Effector memory CD8-positive, alpha-beta T cell (primary cell): ENCODE measurements at regions not wholly inside any gene's neighbourhood (a gene's known extent, or its start where the extent isn't known, plus 50 kb on each side); places are given as distances from the start of the nearest gene placed in this dataset.

Experiments
- ATAC-seq: fragments of 150-1000 bp; cut with Tn5 transposase; replicated peaks from 2 replicates; pipeline ENCODE4 v1.10.0; 2021; ENCODE audit warnings: mild to moderate bottlenecking, moderate library complexity
- DNase-seq, 3 experiments: peaks; one replicate each; pipeline ENCODE4 v3.0.0; 2021
- H3K27ac Mint-ChIP-seq, 2 donors: one replicate each; pipeline ENCODE4 v1.8.0; 2022; ENCODE audit warnings: mild to moderate bottlenecking in 2 of 2, mixed read lengths in 2 of 2, moderate library complexity in 2 of 2
- H3K27me3 Mint-ChIP-seq, 2 donors: one replicate each; pipeline ENCODE4 v1.8.0; 2022; ENCODE audit warnings: mixed read lengths in 2 of 2
- H3K36me3 Mint-ChIP-seq: one replicate; pipeline ENCODE4 v1.8.0; 2022; ENCODE audit warnings: mild to moderate bottlenecking, moderate library complexity, mixed read lengths; ENCODE audit not compliant: insufficient read depth
- H3K4me1 Mint-ChIP-seq, 2 donors: one replicate each; pipeline ENCODE4 v1.8.0; 2022; ENCODE audit warnings: low read depth in 2 of 2, mixed read lengths in 2 of 2
- H3K4me3 Mint-ChIP-seq, 2 donors: one replicate each; pipeline ENCODE4 v1.8.0; 2022; ENCODE audit warnings: mild to moderate bottlenecking in 2 of 2, mixed read lengths in 2 of 2, moderate library complexity in 2 of 2
- H3K9me3 Mint-ChIP-seq, 2 donors: one replicate each; pipeline ENCODE4 v1.8.0; 2022; ENCODE audit warnings: mixed read lengths in 2 of 2

DNA sequence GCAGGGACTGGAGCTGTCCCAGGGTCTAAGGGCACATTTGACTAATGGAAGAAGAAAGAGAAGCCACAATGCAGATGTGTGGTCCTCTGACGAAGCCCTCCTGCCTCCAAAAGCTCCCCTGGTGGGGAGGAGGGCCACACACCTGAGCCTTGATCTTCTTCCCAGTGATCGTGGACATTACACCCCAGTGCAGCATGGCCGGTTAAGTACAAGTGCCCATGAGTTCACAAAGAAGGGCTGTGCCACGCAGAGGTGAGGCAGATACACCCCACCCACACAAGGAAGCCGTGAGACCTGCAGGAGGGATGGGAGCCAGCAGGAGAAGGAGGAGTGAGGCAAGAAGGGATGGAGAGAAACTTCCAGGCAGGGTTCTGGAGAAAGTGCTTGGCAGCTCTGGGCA, 199.0 kb upstream of the MVB12B start:
- no peaks in the 10 kb centered on the region for H3K4me1 Mint-ChIP-seq
- H3K27me3 Mint-ChIP-seq = peaks cover 82 to 95% of the 10 kb centered on the region in 2 donors
- peaks cover 4% of the 10 kb centered on the region for H3K36me3 Mint-ChIP-seq
- no peak for ATAC-seq
- H3K4me3 Mint-ChIP-seq = no peak overlapping the region
- no peak for DNase-seq
- H3K9me3 Mint-ChIP-seq = no peaks in the 10 kb centered on the region
- no peak overlapping the region for H3K27ac Mint-ChIP-seq

DNA sequence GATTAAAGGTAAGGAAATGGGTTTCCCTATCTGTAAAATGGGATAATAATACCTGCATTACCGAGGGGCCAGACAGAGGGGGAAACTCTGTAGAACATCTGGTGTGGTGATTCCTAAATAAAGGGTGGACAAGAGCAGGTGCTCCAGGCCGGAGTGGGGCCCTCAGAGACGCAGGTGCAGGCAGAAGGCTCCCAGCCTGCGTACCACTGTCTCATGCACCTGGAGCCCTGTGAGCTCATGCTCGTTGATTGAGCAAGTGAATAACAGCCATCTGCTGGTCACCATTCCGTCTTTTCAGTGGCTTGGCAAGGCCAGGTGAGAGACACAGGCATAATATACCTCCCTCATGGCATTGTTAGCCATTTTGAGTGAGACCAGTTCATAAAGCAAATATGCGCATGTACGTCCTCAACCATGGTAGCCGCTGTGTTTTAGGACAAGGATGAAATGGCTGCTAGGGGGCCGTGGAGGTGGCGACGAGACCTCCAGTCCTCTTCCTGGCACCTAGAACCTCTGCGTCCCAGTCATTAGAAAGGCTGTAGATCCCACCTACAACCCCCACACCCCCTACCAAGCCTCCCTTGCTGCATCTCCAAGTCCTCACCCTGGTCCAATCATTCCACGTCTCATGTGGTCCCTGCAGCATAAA, 198.0 kb upstream of the MVB12B start:
- peaks cover 80 to 95% of the 10 kb centered on the region in 2 donors for H3K27me3 Mint-ChIP-seq
- no peak for DNase-seq

GRCh38 chr9:126131066-126132010, 195.3 kb upstream of the MVB12B start:
- peaks cover 80 to 91% of the 10 kb centered on the region in 2 donors for H3K27me3 Mint-ChIP-seq
- no peak for ATAC-seq
- no peak overlapping the region for H3K4me3 Mint-ChIP-seq
- H3K27ac Mint-ChIP-seq = peak overlapping the region in 1 of 2 donors; percentile 12
- DNase-seq = no peak
- H3K4me1 Mint-ChIP-seq = no peaks in the 10 kb centered on the region
- H3K9me3 Mint-ChIP-seq = no peaks in the 10 kb centered on the region
- no peaks in the 10 kb centered on the region for H3K36me3 Mint-ChIP-seq

More for the DNA sequence above, 198.0 kb upstream of the MVB12B start:
- no peak for ATAC-seq
- Mint-ChIP-seq H3K27ac (no peak overlapping the region), H3K36me3 (peaks cover 4% of the 10 kb centered on the region), H3K4me1 (no peaks in the 10 kb centered on the region), H3K9me3 (no peaks in the 10 kb centered on the region), H3K4me3 (no peak overlapping the region)

DNA sequence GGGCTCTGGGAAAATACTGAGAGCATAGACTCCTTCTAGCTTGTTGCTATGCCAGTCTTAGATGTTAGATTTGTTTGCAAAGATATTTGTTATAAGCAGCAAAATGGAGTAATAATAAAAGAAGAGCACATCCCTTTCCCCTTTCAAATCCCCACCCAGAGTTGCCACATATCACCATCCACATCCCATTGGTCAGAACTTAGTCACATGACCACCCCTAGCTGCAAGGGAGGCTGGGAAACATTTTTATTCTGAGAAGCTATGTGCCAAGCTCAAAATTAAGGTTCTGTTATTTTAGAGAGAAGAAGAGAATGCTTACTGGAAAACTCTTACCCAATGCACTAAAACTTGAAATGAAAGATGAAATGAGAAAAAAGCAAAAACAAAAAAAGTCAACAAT, 193.9 kb upstream of the MVB12B start:
- Mint-ChIP-seq H3K4me3 (no peak overlapping the region), H3K4me1 (no peaks in the 10 kb centered on the region), H3K9me3 (peaks cover 0 to 3% of the 10 kb centered on the region in 2 donors), H3K27ac (no peak overlapping the region), H3K27me3 (peaks cover 66 to 79% of the 10 kb centered on the region in 2 donors), H3K36me3 (peaks cover 3% of the 10 kb centered on the region)
- DNase-seq (no peak), ATAC-seq (no peak)

DNA sequence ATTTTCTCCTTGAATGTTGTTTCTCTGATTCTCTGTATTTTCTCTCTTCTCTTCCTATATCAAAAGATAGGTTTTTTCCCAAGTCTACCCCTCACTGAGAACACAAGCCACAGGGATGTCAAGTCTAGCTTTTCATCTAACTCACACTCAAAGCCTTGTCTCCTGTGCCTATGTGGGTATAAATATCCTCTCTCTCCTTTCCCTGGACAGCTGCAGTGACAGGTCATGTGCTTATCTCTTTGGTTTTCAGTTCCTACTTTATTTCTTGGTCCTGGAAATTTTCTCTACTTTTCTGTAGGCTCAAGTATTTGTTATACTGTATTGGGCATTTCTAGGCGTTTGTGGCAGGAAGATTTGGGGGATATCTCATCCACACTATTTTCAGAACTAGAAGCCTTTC, 182.4 kb upstream of the MVB12B start:
- no peak overlapping the region for H3K4me3 Mint-ChIP-seq
- no peaks in the 10 kb centered on the region for H3K36me3 Mint-ChIP-seq
- H3K27me3 Mint-ChIP-seq = peaks cover 49 to 54% of the 10 kb centered on the region in 2 donors
- no peak overlapping the region for H3K27ac Mint-ChIP-seq
- H3K9me3 Mint-ChIP-seq = no peaks in the 10 kb centered on the region
- ATAC-seq (no peak), DNase-seq (no peak)
- H3K4me1 Mint-ChIP-seq = peaks cover 4 to 7% of the 10 kb centered on the region in 2 donors

DNA sequence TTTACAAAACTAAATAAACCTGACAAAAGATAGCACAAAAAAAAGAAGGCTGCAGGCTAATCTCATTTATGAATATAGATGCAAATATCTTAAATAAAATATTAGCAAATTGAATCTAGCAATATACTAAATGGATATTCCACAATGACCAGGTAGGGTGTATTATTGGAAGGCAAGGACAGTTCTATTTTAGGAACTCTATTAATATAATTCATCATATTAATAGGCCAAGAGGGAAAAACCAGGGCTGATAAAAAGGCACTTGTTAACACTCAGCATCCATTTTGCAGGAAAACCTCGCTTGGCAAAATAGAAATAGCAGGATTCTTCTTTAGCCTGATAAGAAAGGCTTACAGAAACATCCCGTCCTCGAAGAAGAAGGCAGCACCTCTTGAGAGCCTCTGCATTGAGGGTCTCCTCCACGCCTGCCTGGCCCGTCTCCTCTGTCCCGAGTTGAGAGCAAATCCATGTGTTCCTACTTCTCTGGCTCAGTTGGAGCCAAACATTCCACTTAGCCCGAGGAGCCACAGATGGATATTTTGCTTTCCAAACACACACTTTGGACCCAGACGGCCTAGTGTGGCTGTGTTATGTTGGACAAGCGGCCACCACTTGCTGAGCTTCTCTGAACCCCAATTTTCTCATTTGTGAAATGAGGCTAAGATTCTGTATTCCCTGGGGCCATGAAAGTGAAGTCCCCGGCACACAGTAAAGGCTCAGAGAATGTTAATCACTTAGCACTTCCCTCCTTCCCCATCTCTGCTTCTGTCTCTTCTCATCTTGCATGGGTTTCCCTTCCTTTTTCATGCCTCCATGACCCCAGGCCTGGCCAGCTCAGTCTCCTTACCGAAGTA, 181.8 kb upstream of the MVB12B start:
- Mint-ChIP-seq H3K9me3 (no peaks in the 10 kb centered on the region), H3K27me3 (peaks cover 49 to 56% of the 10 kb centered on the region in 2 donors), H3K36me3 (no peaks in the 10 kb centered on the region), H3K27ac (no peak overlapping the region), H3K4me1 (peaks cover 4 to 7% of the 10 kb centered on the region in 2 donors), H3K4me3 (no peak overlapping the region)
- DNase-seq (no peak), ATAC-seq (no peak)

DNA sequence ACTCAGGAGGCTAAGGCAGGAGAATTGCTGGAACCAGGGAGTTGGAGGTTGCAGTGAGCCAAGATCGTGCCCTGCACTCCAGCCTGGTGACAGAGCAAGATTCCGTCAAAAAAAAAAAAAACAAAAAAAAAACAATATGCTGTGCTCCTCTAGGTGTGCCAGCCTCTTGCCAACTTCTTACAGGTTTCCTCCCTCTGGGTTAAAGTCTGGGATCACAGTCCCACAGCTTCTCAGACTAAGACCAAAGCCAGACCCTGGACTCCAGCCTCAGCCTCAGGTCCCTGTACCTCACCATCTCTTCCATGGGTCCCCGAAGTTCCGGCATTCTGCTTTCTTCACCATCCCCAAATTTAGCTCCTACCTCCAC, 180.8 kb upstream of the MVB12B start:
- no peak overlapping the region for H3K27ac Mint-ChIP-seq
- ATAC-seq (no peak), DNase-seq (no peak)
- no peak overlapping the region for H3K4me3 Mint-ChIP-seq
- no peaks in the 10 kb centered on the region for H3K36me3 Mint-ChIP-seq
- peaks cover 49 to 62% of the 10 kb centered on the region in 2 donors for H3K27me3 Mint-ChIP-seq
- peaks cover 4 to 7% of the 10 kb centered on the region in 2 donors for H3K4me1 Mint-ChIP-seq
- H3K9me3 Mint-ChIP-seq = no peaks in the 10 kb centered on the region

- no peak for DNase-seq
Observed at GRCh38 chr9:126146254-126147145, 180.1 kb upstream of the MVB12B start.

GRCh38 chr9:126147186-126147935, 179.3 kb upstream of the MVB12B start:
- H3K4me3 Mint-ChIP-seq = no peak overlapping the region
- no peaks in the 10 kb centered on the region for H3K9me3 Mint-ChIP-seq
- H3K36me3 Mint-ChIP-seq = no peaks in the 10 kb centered on the region
- ATAC-seq = no peak
- H3K27me3 Mint-ChIP-seq = peaks cover 43 to 76% of the 10 kb centered on the region in 2 donors
- no peak overlapping the region for H3K27ac Mint-ChIP-seq
- peaks cover 4 to 7% of the 10 kb centered on the region in 2 donors for H3K4me1 Mint-ChIP-seq
- DNase-seq = no peak

More at GRCh38 chr9:126146254-126147145, 180.1 kb upstream of the MVB12B start:
- peaks cover 49 to 68% of the 10 kb centered on the region in 2 donors for H3K27me3 Mint-ChIP-seq
- H3K27ac Mint-ChIP-seq = no peak overlapping the region
- no peaks in the 10 kb centered on the region for H3K9me3 Mint-ChIP-seq
- ATAC-seq = no peak
- no peaks in the 10 kb centered on the region for H3K36me3 Mint-ChIP-seq
- H3K4me1 Mint-ChIP-seq = peaks cover 4 to 7% of the 10 kb centered on the region in 2 donors
- H3K4me3 Mint-ChIP-seq = no peak overlapping the region

- H3K4me3 Mint-ChIP-seq = no peak overlapping the region
- no peak for DNase-seq
- H3K9me3 Mint-ChIP-seq = no peaks in the 10 kb centered on the region
- no peak overlapping the region for H3K27ac Mint-ChIP-seq
- no peak for ATAC-seq
- H3K27me3 Mint-ChIP-seq = peaks cover 38 to 81% of the 10 kb centered on the region in 2 donors
- no peaks in the 10 kb centered on the region for H3K36me3 Mint-ChIP-seq
- peaks cover 4 to 7% of the 10 kb centered on the region in 2 donors for H3K4me1 Mint-ChIP-seq
Observed at GRCh38 chr9:126147936-126148870, 178.4 kb upstream of the MVB12B start.

DNA sequence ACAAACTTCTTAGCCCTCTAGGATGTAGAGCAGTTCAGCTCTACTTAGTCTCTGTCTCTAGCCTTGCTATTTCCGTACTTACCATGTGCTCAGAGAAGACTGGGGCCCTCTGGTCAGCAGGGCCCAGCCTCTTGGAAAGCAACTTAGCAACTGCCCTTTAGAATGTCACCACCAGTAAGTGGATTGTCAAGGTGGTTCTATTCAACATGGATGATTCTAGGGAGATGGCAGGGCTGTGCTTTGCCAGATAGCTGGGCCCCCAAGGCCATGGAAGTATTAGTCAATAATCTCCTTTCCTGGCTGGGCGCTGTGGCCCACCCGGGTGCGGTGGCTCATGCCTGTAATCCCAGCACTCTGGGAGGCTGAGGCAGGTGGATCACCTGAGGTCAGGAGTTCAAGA, 177.6 kb upstream of the MVB12B start:
- Mint-ChIP-seq H3K27me3 (peaks cover 44 to 87% of the 10 kb centered on the region in 2 donors), H3K27ac (no peak overlapping the region), H3K4me3 (no peak overlapping the region), H3K36me3 (no peaks in the 10 kb centered on the region), H3K4me1 (peaks cover 4 to 7% of the 10 kb centered on the region in 2 donors), H3K9me3 (no peaks in the 10 kb centered on the region)
- DNase-seq (no peak), ATAC-seq (no peak)
